ENCODE measurements at regions not wholly inside any gene's neighbourhood (a gene's known extent, or its start where the extent isn't known, plus 50 kb on each side); places are given as distances from the start of the nearest gene placed in this dataset.
"Not testable (repeated sequence)": the region's sequence is repeated elsewhere in the genome, so short reads cannot be mapped to it uniquely, and the experiment has no call there.

DNA sequence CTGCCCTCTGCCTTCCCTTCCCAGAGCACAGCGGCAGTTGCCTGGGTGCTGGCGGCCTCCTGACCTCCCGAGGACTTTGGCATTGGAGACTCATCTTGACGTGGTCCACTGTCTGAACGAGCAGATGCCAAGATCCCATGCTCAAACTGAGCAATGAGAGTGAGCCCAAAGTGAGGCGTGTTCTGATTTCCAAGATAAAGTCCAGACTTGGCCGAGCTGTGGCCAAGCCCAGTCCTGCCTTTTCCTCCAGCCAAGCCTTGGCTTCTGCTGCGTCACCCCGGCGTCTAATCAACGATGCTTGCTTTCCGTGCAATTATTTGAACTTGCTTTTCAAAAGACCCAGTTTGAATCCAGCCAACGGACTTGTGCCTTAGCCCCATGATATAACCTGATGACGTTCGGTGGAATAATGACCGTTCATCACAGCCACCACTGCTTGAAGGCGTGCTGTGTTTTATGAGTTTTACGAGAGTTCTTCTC lies 179.2 kb downstream of the IRF8 start:
- TF ChIP-seq MYC (IDR thresholded peaks at IDR 0.05; ENCODE audit: low read depth, low read length) (no peak), POLR2A (IDR thresholded peaks at IDR 0.05; ENCODE audit: extremely low read depth, insufficient read length) (no peak)
- TF ChIP-seq, protein P1, sequence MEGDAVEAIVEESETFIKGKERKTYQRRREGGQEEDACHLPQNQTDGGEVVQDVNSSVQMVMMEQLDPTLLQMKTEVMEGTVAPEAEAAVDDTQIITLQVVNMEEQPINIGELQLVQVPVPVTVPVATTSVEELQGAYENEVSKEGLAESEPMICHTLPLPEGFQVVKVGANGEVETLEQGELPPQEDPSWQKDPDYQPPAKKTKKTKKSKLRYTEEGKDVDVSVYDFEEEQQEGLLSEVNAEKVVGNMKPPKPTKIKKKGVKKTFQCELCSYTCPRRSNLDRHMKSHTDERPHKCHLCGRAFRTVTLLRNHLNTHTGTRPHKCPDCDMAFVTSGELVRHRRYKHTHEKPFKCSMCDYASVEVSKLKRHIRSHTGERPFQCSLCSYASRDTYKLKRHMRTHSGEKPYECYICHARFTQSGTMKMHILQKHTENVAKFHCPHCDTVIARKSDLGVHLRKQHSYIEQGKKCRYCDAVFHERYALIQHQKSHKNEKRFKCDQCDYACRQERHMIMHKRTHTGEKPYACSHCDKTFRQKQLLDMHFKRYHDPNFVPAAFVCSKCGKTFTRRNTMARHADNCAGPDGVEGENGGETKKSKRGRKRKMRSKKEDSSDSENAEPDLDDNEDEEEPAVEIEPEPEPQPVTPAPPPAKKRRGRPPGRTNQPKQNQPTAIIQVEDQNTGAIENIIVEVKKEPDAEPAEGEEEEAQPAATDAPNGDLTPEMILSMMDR (IDR thresholded peaks at IDR 0.05; ENCODE audit: low read depth, low read length), result no peak
- TF ChIP-seq, protein P2, sequence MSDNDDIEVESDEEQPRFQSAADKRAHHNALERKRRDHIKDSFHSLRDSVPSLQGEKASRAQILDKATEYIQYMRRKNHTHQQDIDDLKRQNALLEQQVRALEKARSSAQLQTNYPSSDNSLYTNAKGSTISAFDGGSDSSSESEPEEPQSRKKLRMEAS (IDR thresholded peaks at IDR 0.05; ENCODE audit: low read depth, low read length), result no peak
- H3K4me3 ChIP-seq (ENCODE audit: low read depth, low read length), result no peak overlapping the region
- DNase-seq (ENCODE audit: low read depth), result no peak

DNA sequence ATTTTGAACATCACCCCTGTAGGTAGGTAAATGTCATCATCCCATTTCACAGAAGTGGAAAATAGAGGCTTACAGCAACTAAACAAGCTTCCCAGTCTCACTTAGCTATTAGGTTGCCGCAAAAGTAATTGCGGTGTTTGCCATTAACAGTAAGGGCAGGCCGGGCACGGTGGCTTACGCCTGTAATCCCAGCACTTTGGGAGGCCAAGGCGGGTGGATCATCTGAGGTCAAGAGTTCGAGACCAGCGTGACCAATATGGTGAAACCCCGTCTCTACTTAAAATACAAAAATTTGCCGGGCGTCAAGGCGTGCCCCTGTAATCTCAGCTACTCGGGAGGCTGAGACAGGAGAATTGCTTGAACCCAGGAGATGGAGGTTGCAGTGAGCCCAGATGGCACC lies 179.7 kb downstream of the IRF8 start:
- DNase-seq (ENCODE audit: low read depth); H3K4me3 ChIP-seq (ENCODE audit: low read depth, low read length): not testable (repeated sequence)

DNA sequence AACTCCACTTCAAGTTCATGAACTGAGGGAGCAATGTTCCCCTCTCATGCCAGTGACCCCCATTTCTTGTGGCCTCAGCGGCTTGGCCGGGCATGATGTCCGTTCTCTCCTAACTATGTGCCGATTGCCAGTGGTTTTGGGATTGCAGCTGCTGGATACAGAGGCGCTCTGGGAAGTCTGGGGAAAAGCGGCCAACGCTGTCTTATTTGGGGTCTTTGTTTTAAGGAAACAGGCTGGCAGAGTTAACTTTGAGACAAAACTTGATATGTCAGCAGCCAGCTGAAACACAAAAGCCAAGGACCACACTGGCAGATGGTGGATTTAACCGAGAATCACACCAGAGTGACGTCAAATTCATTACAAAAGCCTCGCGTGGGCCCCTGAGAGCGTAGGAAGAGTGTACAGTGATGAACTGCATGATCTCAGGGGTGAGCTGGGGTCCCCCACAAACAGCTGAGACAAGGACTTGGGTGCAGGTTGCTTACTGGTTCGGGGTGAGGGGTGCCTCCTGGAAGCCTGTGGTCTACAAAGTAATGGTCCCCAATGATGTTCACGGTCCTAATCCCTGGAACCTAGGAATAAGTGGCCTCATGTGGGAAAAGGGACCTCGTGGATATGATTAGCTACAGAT lies 180.4 kb downstream of the IRF8 start:
- no peak overlapping the region for H3K4me3 ChIP-seq (ENCODE audit: low read depth, low read length)
- TF ChIP-seq, protein P2 (IDR thresholded peaks at IDR 0.05; ENCODE audit: low read depth, low read length), result no peak
- no peak for TF ChIP-seq MYC (IDR thresholded peaks at IDR 0.05; ENCODE audit: low read depth, low read length)
- no peak for DNase-seq (ENCODE audit: low read depth)

DNA sequence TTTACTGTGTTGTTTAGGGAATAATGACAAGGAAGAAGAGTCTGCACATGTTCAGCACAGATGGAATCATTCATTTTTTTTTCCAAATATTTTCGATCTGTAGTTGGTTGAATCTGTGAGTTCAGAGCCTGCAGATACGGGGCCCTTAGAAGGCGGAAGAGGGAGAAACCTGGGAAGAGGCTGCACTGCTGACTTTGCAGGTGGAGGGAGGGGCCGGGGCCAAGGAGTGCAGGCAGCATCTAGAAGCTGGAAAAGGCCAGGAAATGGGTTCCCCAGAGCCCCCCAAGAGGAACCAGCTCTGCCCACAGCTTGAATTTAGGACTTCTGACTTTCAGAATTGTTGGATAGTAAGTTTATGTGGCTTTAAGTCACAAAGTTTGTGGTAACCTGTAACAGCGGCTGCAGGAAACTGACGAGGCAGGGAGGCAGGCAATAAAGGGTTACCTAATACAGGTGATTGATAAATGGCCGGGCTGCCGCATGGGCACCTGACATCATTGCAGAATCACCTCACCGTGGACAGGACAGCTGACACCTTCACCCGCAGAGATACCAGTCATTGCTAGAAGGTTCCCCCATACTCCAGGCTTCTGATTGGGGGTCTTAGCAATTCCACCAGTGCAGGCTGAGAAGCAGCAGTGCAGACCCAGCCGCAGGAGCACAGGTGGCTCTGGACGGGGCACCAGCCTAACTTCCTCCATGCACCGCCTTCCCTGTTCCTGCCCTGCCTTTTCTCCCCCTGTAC lies 181.3 kb downstream of the IRF8 start:
- TF ChIP-seq MYC (IDR thresholded peaks at IDR 0.05; ENCODE audit: low read depth, low read length), result no peak
- no peak for TF ChIP-seq POLR2A (IDR thresholded peaks at IDR 0.05; ENCODE audit: extremely low read depth, insufficient read length)
- TF ChIP-seq, protein P1 (IDR thresholded peaks at IDR 0.05; ENCODE audit: low read depth, low read length), result no peak
- TF ChIP-seq, protein P2 (IDR thresholded peaks at IDR 0.05; ENCODE audit: low read depth, low read length), result no peak
- H3K4me3 ChIP-seq (ENCODE audit: low read depth, low read length), result no peak overlapping the region
- DNase-seq (ENCODE audit: low read depth), result no peak

DNA sequence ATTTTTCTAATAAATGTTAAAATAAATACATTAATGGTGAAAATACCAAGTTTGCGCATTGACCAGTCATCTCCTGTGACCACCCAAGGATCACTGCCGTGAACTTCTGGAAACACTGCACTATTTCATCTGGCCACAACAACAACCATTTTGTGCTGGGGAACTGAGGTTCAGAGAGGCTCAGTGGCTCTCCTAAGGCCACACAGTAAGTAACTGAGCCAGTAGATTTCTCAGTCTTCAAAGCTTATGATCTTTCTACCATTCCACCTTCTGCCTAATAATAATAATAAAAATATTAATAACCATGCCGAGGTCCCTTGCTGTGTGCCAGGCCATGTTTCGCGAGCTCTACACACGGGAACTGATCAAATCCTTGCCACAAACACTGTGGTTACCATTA lies 182.0 kb downstream of the IRF8 start:
- no peak for DNase-seq (ENCODE audit: low read depth)
- no peak overlapping the region for H3K4me3 ChIP-seq (ENCODE audit: low read depth, low read length)
- TF ChIP-seq, protein P2 (IDR thresholded peaks at IDR 0.05; ENCODE audit: low read depth, low read length), result no peak
- TF ChIP-seq, protein P1 (IDR thresholded peaks at IDR 0.05; ENCODE audit: low read depth, low read length), result no peak
- TF ChIP-seq POLR2A (IDR thresholded peaks at IDR 0.05; ENCODE audit: extremely low read depth, insufficient read length) (no peak), MYC (IDR thresholded peaks at IDR 0.05; ENCODE audit: low read depth, low read length) (no peak)

DNA sequence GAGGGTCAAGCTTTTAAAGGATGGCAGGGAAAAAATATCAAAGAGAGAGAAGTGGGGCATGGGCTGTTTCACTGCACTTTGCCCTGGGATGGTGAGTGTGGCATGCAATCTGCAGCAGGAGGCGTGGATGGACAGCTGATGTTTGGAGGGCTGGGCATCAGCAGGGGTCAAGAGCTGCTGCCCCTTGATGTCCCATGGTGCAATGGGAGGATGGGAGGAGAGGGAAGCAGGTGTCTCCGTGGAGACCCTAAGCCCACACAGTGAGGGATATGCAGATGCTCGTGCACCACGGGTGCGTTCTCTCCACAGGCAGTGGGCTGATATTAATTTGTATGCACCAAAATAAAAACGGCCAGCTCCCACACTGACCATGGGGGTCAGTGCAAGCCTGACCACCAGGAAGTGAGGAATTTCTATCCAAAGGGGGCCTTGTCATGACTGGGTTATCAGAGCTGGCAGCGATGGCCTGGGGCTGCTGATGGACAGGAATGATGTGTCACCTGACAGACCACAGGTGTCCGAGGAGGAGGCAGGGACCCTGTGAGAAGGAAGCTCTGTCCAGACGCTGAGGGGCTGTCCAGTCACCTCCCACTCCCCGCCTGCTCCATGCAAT lies 183.6 kb downstream of the IRF8 start:
- no peak for DNase-seq (ENCODE audit: low read depth)
- TF ChIP-seq, protein P2 (IDR thresholded peaks at IDR 0.05; ENCODE audit: low read depth, low read length), result no peak
- TF ChIP-seq MYC (IDR thresholded peaks at IDR 0.05; ENCODE audit: low read depth, low read length), result no peak
- no peak for TF ChIP-seq POLR2A (IDR thresholded peaks at IDR 0.05; ENCODE audit: extremely low read depth, insufficient read length)
- TF ChIP-seq, protein P1 (IDR thresholded peaks at IDR 0.05; ENCODE audit: low read depth, low read length), result no peak
- H3K4me3 ChIP-seq (ENCODE audit: low read depth, low read length), result no peak overlapping the region
